Urinary bladder (tissue), 3 donors: ENCODE measurements at regions not wholly inside any gene's neighbourhood (a gene's known extent, or its start where the extent isn't known, plus 50 kb on each side); places are given as distances from the start of the nearest gene placed in this dataset.
"Not testable (repeated sequence)": the region's sequence is repeated elsewhere in the genome, so short reads cannot be mapped to it uniquely, and the experiment has no call there.

ENCODE experiments used
- DNase-seq: peaks from one replicate; pipeline ENCODE4 v3.0.0-alpha.2; 2015; ENCODE audit errors: extremely low spot score
- H3K27ac ChIP-seq: one replicate; pipeline ENCODE4 v1.5.1; 2013; ENCODE audit warnings: low read depth, mild to moderate bottlenecking, moderate library complexity
- H3K36me3 ChIP-seq: one replicate; pipeline ENCODE4 v1.6.1; 2013; ENCODE audit warnings: mild to moderate bottlenecking, moderate library complexity; ENCODE audit not compliant: insufficient read depth
- H3K4me1 ChIP-seq: one replicate; pipeline ENCODE4 v1.6.1; 2013; ENCODE audit warnings: mild to moderate bottlenecking, moderate library complexity; ENCODE audit not compliant: insufficient read depth
- H3K4me3 ChIP-seq: one replicate; pipeline ENCODE4 v1.5.1; 2013; ENCODE audit warnings: low read depth, low read length
- WGBS: extraction: QIAGEN DNeasy Blood & Tissue Kit; methylation state at CpG from one replicate; pipeline ENCODE4 v1.1.7; 2013; 5-methylcytosine and 5-hydroxymethylcytosine counted together
- donor health status: healthy with polysubstance abuse.
- donor health status: healthy.

DNA sequence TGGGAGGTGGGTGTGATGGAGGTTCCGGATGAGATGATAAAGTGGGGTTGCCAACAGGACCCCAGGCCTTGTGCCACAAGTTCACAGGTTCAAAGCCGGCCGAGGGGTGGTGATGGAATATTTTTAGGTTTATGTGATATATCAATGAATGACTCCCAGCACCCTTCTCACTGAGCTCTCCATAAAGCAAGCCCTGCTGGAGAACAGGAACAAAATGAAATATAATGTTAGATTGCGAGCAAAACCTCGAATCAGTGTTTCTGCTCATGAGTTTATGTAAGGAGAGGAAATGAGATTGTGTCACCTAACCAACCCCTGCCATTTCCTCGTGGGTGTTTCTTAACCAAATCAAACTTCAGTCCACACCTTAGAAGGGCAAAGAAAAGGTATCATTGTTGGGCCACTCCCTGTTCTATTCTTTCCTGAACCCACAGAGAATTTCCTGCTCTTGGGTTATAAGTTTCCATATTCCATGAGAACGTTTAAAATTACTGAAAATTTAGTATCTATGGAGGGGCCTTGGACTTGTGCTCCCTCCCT lies 192.2 kb upstream of the EXOC2 start:
- WGBS = 75% methylated on average over 7 of the region's 7 CpGs
- Histone ChIP-seq H3K27ac (no peak overlapping the region), H3K4me1 (no peaks in the 10 kb centered on the region), H3K36me3 (no peaks in the 10 kb centered on the region), H3K4me3 (no peak overlapping the region)
- no peak for DNase-seq

DNA sequence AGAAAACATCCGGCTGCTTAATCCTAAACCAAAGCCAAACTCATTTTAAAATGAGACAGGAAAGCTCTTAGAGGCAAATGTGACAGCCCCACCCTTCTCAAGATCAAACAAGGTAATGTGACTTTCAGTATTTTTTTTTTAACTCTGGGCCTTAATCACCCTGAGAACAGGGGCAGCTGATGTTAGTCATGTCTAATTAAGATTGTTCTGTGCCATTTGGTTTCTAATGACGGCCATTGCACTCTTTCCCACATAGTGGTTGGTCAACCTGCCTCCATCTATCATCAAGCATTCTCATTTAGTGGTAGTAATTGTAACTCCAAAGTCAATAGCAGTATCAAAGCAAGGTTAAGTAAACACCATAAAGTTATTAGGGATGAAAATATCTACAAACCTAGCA lies 191.6 kb upstream of the EXOC2 start:
- no peaks in the 10 kb centered on the region for H3K4me1 ChIP-seq
- no peak overlapping the region for H3K4me3 ChIP-seq
- no peak for DNase-seq
- no peaks in the 10 kb centered on the region for H3K36me3 ChIP-seq
- 52% methylated on average over 2 of the region's 2 CpGs for whole genome bisulfite sequencing
- no peak overlapping the region for H3K27ac ChIP-seq

DNA sequence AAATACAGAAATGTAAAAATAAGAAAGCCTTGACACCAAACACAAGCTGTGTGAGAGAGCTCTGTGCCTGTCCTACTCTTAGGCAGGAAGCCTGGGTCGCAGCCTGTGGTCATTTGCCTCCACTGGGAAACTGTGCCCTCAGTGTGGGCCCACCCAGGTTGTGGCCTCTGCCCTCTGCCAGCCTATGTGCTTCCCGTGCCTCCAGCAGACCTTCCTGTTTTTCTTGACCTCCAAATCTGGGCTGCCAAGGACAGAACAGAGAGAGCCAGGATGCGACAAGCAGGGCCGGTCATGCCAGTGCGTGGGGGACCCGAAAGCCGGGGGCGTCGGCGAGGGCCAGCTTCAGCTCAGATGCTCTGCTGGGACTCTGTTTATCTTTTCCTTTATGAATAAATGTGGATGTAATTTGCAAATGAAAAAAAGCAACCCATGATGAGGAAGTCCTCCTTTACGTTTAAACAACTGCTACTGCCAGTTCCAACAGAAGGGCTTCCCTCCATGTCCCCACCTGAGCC lies 189.2 kb upstream of the EXOC2 start:
- Histone ChIP-seq H3K27ac (no peak overlapping the region), H3K36me3 (no peaks in the 10 kb centered on the region), H3K4me3 (no peak overlapping the region), H3K4me1 (no peaks in the 10 kb centered on the region)
- no peak for DNase-seq
- 80% methylated on average over 11 of the region's 11 CpGs for WGBS

DNA sequence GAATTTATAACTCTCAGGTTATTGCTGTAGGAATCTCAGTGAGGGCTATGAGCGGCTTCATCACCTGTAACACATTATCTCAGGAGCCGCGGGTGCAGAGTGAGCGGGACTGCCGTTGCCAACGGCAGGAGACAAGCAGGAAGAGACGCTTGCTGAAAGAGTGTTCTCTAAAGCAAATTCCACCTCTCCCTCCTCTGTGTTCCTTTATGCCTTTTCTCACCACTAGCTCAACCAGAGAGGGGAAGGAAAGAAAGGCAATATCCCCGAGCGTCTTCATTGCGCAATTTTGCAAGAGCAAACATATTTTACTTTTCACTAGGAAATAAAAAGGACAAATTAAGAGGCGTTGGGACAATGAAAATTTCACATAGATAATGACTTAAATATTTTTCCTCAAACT lies 185.2 kb upstream of the EXOC2 start:
- DNase-seq = no peak
- H3K27ac ChIP-seq = no peak overlapping the region
- H3K4me1 ChIP-seq = no peaks in the 10 kb centered on the region
- 72% methylated on average over 11 of the region's 11 CpGs for WGBS
- no peaks in the 10 kb centered on the region for H3K36me3 ChIP-seq
- H3K4me3 ChIP-seq = no peak overlapping the region

DNA sequence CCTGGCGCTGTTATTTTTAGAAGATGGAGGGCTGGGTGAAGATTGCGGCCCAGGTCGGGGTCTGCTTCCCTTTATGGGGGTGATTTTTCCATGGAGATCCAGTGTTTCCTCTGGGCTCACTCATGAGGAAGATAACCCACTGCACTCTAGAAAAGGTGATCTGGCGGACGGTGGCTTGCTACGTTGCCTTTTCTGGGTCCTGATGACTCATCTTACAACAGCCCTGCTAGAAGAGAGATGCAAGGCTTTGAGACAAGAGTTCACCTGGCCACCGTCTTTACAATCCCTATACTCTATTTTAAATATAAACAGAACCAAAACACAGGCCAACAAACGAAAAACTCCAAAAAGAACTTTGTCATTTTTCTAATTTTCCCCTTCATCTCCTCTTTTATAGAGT lies 182.1 kb upstream of the EXOC2 start:
- Histone ChIP-seq H3K4me1 (no peaks in the 10 kb centered on the region), H3K36me3 (no peaks in the 10 kb centered on the region), H3K27ac (no peak overlapping the region), H3K4me3 (no peak overlapping the region)
- DNase-seq = no peak
- 76% methylated on average over 8 of the region's 8 CpGs for WGBS

DNA sequence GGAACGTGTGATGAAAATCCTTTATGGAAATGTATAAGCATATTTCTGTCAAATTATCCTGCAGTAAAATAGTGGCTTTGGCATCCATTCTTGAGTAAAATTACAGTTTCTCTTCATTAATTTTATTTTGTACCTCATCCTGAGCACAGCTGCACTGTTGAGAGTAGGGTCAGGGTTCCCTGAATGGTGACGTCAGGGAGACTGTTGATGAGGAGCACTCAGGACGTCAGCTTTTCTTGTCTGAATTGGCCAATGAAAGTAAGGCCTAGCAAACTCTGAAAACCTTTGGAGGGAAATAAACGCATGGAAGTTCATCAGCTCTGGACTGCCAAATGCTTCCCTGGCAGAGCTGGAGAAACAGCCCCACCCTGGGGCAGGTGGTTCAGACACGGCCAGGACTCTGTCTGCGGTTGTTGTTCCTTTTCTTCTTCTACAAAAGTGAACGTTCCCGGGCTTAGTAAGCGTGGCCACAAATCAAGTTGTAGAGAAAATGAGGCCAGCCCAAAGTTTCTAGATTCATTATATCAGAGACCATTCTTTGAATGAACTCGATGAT lies 179.7 kb upstream of the EXOC2 start:
- Histone ChIP-seq H3K27ac (no peak overlapping the region), H3K36me3 (no peaks in the 10 kb centered on the region), H3K4me3 (no peak overlapping the region), H3K4me1 (no peaks in the 10 kb centered on the region)
- no peak for DNase-seq
- WGBS = 87% methylated on average over 10 of the region's 10 CpGs

DNA sequence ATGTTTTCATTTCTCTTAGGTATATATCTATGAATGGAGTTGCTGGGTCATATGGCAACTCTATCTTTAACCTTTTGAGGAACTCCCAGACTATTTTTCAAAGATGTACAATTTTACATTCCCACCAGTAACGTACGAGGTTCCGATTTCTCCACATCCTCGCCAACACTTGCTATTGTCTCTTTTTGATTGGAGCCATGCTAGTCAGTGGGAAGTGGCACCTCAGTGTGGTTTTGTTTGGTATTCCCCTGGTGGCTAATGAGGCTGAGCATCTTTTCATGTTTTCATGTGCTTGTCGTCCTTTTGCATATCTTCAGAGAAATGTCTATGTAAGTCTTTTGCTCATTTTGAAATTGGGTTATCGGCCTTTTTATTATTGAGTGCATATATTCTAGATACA lies 178.6 kb upstream of the EXOC2 start:
- H3K27ac ChIP-seq = no peak overlapping the region
- H3K36me3 ChIP-seq = no peaks in the 10 kb centered on the region
- WGBS = 93% methylated on average over 6 of the region's 6 CpGs
- no peak for DNase-seq
- H3K4me1 ChIP-seq = no peaks in the 10 kb centered on the region
- no peak overlapping the region for H3K4me3 ChIP-seq

DNA sequence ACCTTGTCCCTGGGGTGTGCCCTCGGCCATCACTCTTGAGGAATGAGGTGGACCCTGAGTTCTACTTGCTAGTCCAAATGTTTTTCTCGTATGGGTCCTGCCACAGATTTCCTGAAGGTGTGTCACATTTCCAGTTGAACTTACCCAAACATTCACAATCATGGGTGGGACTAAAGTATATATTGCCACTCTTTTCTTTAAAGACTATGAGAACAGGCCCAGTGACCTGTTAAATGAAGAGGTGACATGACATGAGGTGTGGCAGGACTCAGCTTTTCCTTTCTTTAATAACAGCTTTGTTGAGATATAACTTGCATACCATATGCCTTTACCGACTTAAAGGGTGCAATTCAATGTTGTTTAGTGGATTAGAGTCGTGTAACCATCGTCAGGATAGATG lies 177.2 kb upstream of the EXOC2 start:
- Histone ChIP-seq H3K36me3 (no peaks in the 10 kb centered on the region), H3K27ac (no peak overlapping the region), H3K4me1 (no peaks in the 10 kb centered on the region), H3K4me3 (no peak overlapping the region)
- DNase-seq = no peak
- 65% methylated on average over 5 of the region's 5 CpGs for WGBS

DNA sequence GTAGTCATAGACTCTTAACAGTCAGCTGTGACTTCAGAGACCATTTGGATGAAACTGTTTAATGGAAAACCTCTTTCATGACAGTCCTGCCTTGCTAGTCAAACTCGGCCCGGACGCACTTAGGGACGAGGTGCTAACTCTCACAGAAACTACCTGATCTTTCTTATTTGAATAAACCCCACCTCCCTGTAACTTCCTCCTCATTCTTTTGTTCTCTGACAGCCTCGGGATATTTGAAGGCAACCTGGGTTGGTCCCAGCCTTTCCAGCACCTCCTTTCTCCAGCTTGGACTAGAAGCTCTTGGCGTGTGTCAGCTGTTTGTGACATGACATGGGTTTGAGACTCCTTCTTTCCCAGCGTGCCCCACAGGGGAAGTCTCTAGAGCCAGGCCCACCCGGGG lies 175.3 kb upstream of the EXOC2 start:
- WGBS = 88% methylated on average over 8 of the region's 8 CpGs
- no peaks in the 10 kb centered on the region for H3K36me3 ChIP-seq
- H3K4me1 ChIP-seq = no peaks in the 10 kb centered on the region
- H3K4me3 ChIP-seq = no peak overlapping the region
- DNase-seq = no peak
- H3K27ac ChIP-seq = no peak overlapping the region

DNA sequence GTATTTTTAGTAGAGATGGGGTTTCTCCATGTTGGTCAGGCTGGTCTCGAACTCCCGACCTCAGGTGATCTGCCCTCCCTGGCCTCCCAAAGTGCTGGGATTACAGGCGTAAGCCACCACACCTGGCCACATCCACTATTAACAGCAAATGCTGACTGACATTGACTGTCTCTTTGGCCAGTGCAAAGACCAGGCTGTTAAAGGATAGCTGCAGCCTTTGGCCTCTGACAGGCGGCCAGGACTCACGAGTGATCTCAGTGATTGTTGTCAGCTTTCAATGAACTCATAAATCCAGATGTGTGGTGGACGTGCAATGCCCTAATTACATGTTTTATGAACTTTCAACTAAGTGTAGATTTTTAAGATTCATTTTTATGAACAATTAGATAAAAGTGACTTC lies 174.4 kb upstream of the EXOC2 start:
- no peak for DNase-seq
- no peaks in the 10 kb centered on the region for H3K4me1 ChIP-seq
- H3K4me3 ChIP-seq = no peak overlapping the region
- no peaks in the 10 kb centered on the region for H3K36me3 ChIP-seq
- H3K27ac ChIP-seq = no peak overlapping the region
- WGBS = 77% methylated on average over 6 of the region's 6 CpGs

DNA sequence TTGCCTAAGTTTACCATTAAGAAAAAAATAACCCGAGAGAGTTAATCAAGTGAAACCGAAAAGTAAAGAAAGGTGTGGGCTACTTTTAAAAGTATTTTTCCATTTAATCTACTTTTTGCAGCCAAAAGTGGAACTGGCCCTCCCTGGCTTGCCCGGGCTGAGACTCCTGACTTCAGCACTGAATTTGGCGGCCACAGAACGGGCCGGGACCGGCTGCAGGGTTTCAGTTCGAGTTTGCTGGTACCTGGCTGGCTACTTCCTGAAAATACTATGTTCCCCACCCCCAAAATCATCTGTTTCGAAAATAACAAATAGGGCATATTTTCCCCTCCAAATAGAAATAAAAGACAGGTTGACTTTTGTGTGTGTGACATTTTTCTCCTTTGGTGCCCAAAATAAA lies 173.4 kb upstream of the EXOC2 start:
- no peaks in the 10 kb centered on the region for H3K36me3 ChIP-seq
- H3K4me1 ChIP-seq = no peaks in the 10 kb centered on the region
- no peak overlapping the region for H3K4me3 ChIP-seq
- 82% methylated on average over 9 of the region's 9 CpGs for WGBS
- no peak for DNase-seq
- H3K27ac ChIP-seq = no peak overlapping the region

DNA sequence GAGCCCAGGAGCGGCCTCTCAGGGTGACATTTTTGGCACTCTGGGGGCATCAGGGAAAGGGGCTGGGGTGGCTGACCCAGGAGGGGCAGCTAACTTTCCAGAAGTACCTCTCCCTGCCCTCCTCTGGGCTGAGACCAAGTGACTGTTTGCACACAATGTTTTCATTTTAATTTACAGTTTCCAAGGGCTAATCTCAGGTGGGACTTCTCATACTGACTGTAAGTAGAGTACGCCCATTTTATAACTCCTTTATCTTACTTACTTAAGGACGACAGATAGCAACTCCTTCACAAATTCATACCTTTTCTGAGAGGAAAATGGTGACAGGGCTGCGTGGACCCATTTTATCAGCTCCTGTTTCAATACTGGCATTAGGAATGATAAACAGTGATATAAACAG lies 172.9 kb upstream of the EXOC2 start:
- Histone ChIP-seq H3K27ac (no peak overlapping the region), H3K4me1 (no peaks in the 10 kb centered on the region), H3K4me3 (no peak overlapping the region), H3K36me3 (no peaks in the 10 kb centered on the region)
- no peak for DNase-seq
- 82% methylated on average over 4 of the region's 4 CpGs for WGBS

DNA sequence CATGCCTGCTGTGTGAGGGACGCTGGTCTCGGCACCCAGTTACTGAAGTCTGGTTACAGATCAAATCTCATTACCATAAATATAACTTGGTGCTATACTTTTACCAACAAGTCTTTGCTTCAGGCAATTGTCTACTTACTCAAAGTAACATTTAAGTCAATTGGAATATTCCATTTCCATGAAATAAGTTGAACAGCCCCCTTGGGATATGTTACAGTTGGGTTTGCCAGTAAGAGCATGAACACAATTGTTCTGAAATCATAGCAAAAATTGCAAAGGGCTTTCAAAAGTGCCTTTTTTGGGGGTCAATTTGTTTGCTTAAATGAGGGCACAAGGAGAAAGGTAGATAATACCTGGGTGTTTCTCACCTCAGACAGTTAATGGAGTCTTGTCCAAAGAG lies 170.9 kb upstream of the EXOC2 start:
- H3K4me3 ChIP-seq = no peak overlapping the region
- H3K4me1 ChIP-seq = no peaks in the 10 kb centered on the region
- DNase-seq = no peak
- H3K36me3 ChIP-seq = no peaks in the 10 kb centered on the region
- 89% methylated on average over 2 of the region's 2 CpGs for WGBS
- no peak overlapping the region for H3K27ac ChIP-seq

DNA sequence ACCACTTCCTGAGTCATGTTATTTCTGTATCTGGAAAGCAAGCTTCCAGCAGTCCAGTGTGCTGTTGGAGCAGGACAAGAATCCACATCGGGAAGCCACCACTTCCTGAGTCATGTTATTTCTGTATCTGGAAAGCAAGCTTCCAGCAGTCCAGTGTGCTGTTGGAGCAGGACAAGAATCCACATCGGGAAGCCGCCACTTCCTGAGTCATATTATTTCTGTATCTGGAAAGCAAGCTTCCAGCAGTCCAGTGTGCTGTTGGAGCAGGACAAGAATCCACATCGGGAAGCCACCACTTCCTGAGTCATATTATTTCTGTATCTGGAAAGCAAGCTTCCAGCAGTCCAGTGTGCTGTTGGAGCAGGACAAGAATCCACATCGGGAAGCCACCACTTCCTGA lies 170.2 kb upstream of the EXOC2 start:
- whole genome bisulfite sequencing = 56% methylated on average over 3 of the region's 5 CpGs
- DNase-seq, H3K4me1 ChIP-seq, H3K27ac ChIP-seq, H3K36me3 ChIP-seq, H3K4me3 ChIP-seq: not testable (repeated sequence)

DNA sequence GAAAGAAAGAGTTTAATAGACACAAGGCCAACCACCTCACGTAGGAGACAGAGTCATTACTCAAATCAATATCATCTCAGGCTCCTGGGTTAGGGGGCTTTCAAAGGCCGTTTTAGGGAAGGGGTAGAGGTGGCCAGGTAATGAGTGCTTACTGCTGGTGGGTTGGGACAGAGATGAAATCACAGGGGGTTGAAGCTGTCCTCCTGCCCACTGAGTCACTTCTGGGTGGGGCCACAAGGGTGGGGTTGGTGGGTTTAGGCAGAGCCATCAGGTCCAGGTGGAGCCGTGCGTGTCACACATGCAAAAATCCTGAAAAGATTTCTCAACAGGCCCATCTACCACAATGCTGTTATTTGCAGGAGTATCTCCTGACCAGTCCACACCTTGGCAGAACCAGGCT lies 167.0 kb upstream of the EXOC2 start:
- WGBS = 89% methylated on average over 4 of the region's 4 CpGs
- no peak for DNase-seq
- no peaks in the 10 kb centered on the region for H3K36me3 ChIP-seq
- no peak overlapping the region for H3K4me3 ChIP-seq
- H3K4me1 ChIP-seq = no peaks in the 10 kb centered on the region
- no peak overlapping the region for H3K27ac ChIP-seq
